HG03064 (cell line): ENCODE measurements at regions not wholly inside any gene's neighbourhood (a gene's known extent, or its start where the extent isn't known, plus 50 kb on each side); places are given as distances from the start of the nearest gene placed in this dataset.

Source experiments
- ATAC-seq: cut with Tn5 transposase; IDR thresholded peaks from one replicate; pipeline ENCODE4 v1.9.1; 2021; ENCODE audit warnings: low read depth; ENCODE audit not compliant: unreplicated experiment

- ATAC-seq, result no peak
Observed at GRCh38 chr5:73296772-73297171, 123.8 kb downstream of the TMEM174 start.

GRCh38 chr5:73295921-73296320 lies 122.9 kb downstream of the TMEM174 start:
- no peak for ATAC-seq

- ATAC-seq, result no peak
Observed at GRCh38 chr5:73295447-73295846, 122.5 kb downstream of the TMEM174 start.

GRCh38 chr5:73292816-73293459 lies 119.9 kb downstream of the TMEM174 start:
- ATAC-seq, result no peak

- no peak for ATAC-seq
Observed at GRCh38 chr5:73291873-73292272, 118.9 kb downstream of the TMEM174 start.

GRCh38 chr5:73290242-73290641 lies 117.2 kb downstream of the TMEM174 start:
- ATAC-seq, result no peak

GRCh38 chr5:73288803-73289720 lies 116.1 kb downstream of the TMEM174 start:
- ATAC-seq, result no peak

GRCh38 chr5:73286896-73287295 lies 113.9 kb downstream of the TMEM174 start:
- no peak for ATAC-seq

- no peak for ATAC-seq
Observed at GRCh38 chr5:73284985-73285384, 112.0 kb downstream of the TMEM174 start.

GRCh38 chr5:73284220-73284795 lies 111.3 kb downstream of the TMEM174 start:
- no peak for ATAC-seq

- ATAC-seq, result no peak
Observed at GRCh38 chr5:73282923-73283322, 109.9 kb downstream of the TMEM174 start.

- ATAC-seq, result no peak
Observed at GRCh38 chr5:73282383-73282782, 109.4 kb downstream of the TMEM174 start.

GRCh38 chr5:73280821-73281746 lies 108.1 kb downstream of the TMEM174 start:
- ATAC-seq, result no peak

GRCh38 chr5:73280386-73280785 lies 107.4 kb downstream of the TMEM174 start:
- ATAC-seq, result no peak

GRCh38 chr5:73279805-73280204 lies 106.8 kb downstream of the TMEM174 start:
- no peak for ATAC-seq

GRCh38 chr5:73278693-73279092 lies 105.7 kb downstream of the TMEM174 start:
- no peak for ATAC-seq

- no peak for ATAC-seq
Observed at GRCh38 chr5:73274881-73275663, 102.1 kb downstream of the TMEM174 start.

GRCh38 chr5:73274121-73274520 lies 101.1 kb downstream of the TMEM174 start:
- ATAC-seq, result no peak

GRCh38 chr5:73273379-73274050 lies 100.5 kb downstream of the TMEM174 start:
- ATAC-seq, result no peak
